Iris pigment epithelial cell (primary cell): ENCODE measurements at regions not wholly inside any gene's neighbourhood (a gene's known extent, or its start where the extent isn't known, plus 50 kb on each side); places are given as distances from the start of the nearest gene placed in this dataset.

ENCODE experiments used
- DNase-seq: peaks from one replicate; pipeline ENCODE4 v3.0.0-alpha.2; 2011; ENCODE audit warnings: low read depth

GRCh38 chr22:48954781-48955311 lies 872.8 kb downstream of the BRD1 start:
- DNase-seq = no peak

DNA sequence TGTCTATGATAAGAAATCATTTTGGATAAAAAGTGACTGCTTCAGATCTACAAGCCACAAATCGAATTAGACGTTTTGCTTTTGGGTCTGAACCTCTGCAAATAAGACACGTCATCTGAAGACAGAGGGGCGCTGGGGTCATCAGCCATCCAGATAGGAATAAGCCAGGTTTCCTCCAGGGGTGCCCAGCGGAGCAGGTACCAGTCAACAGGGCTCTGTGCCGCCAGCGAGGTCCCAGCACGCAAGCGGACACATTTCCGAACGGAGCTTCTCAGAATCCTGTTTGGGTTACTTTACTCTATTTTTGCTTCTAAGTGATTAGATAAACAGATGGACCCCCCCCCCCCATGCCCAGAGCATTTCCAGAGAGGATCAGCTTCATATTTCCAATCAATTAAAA lies 873.8 kb downstream of the BRD1 start:
- DNase-seq = no peak

- DNase-seq = no peak
Observed at GRCh38 chr22:48953103-48953720, 874.5 kb downstream of the BRD1 start.

GRCh38 chr22:48952256-48953102 lies 875.2 kb downstream of the BRD1 start:
- DNase-seq = no peak

- DNase-seq = no peak
Observed at GRCh38 chr22:48951836-48952235, 875.8 kb downstream of the BRD1 start.

GRCh38 chr22:48950151-48950915 lies 877.3 kb downstream of the BRD1 start:
- no peak for DNase-seq

- DNase-seq = no peak
Observed at GRCh38 chr22:48949375-48950149, 878.1 kb downstream of the BRD1 start.

GRCh38 chr22:48948575-48949170 lies 879.0 kb downstream of the BRD1 start:
- DNase-seq = no peak

- DNase-seq = no peak
Observed at GRCh38 chr22:48947636-48948035, 880.0 kb downstream of the BRD1 start.

DNA sequence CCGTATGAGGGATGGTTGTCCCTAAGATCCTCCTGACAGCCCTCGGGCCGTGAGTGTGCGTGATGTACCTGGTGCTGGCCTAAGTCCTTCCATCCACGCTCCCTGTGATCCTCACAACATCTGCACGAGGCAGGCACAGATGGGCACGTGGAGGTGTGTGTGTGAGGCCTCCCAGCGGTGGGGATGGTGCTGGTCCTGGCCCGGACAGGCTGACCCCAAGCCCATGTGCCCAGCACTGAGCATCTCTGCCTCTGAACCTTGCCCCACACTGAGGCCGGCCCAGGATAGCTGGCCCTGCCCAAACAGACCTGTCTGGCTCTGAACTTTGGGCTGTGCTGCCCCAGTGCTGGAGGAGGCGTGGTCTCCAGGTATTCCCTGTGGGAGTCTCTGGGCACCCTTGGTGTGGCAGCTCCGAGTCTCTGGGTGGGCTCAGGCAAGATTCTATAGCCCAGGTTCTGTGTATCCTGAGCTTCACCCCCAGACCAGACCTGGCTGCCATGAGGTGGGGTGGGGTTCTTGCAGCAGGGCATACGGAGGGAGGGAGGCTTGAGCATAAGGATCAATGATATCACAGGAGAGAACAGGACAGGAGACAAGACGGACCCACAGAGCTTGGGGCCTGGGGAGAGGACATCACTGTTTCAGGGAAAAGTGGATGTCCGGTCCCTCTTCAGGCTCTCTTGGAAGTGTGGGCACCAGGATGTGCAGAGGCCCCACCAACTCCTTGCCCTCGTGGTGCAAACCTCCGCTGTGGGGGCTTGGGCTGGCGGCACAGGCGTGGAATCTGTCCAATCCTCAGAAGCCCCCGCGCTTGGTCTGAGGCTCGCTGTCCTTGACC lies 881.8 kb downstream of the BRD1 start:
- DNase-seq = no peak

GRCh38 chr22:48944751-48945620 lies 882.7 kb downstream of the BRD1 start:
- no peak for DNase-seq

- DNase-seq = no peak
Observed at GRCh38 chr22:48944433-48944750, 883.3 kb downstream of the BRD1 start.

- DNase-seq = no peak
Observed at GRCh38 chr22:48943567-48944432, 883.9 kb downstream of the BRD1 start.

DNA sequence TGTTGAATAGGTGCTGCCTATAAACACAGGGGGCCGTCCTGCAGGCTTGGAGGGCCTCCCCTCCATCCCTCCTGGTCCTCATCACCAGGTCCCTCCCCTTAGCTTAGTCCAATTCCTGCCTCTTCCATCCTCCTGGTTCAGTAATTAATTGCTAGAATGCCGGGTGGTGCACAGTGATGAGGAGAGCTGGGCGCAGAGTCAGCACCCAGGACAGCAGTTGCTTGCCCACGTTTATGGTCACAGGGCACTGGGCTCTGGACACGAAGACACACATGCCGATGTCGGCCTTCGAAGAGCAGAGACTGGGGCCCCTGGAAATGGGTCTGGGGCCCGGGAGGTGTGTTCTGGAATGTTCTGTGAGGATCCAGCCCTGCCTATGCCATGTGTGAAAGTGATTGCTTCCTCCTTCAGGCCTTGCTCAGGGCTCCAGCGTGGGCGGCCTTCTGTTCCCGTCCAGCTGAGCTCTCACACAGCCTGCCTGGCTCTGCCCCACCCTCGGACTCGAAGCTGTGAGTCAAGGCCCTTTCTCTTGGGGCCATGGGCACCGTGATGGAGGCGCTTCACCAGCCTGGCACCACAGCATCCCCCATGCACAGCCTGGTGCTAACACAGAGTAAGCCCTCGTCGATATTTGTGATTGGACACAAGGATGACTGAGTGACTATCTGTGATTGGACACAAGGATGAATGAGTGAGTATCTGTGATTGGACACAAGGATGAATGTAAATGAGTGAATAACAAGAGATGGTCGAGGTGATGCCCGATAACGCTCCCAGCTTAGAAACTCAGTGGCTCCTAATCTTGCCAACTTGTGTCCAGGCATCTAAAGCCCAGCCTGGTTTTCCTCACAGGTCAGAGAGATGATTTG lies 884.7 kb downstream of the BRD1 start:
- no peak for DNase-seq

- no peak for DNase-seq
Observed at GRCh38 chr22:48941903-48942575, 885.6 kb downstream of the BRD1 start.

DNA sequence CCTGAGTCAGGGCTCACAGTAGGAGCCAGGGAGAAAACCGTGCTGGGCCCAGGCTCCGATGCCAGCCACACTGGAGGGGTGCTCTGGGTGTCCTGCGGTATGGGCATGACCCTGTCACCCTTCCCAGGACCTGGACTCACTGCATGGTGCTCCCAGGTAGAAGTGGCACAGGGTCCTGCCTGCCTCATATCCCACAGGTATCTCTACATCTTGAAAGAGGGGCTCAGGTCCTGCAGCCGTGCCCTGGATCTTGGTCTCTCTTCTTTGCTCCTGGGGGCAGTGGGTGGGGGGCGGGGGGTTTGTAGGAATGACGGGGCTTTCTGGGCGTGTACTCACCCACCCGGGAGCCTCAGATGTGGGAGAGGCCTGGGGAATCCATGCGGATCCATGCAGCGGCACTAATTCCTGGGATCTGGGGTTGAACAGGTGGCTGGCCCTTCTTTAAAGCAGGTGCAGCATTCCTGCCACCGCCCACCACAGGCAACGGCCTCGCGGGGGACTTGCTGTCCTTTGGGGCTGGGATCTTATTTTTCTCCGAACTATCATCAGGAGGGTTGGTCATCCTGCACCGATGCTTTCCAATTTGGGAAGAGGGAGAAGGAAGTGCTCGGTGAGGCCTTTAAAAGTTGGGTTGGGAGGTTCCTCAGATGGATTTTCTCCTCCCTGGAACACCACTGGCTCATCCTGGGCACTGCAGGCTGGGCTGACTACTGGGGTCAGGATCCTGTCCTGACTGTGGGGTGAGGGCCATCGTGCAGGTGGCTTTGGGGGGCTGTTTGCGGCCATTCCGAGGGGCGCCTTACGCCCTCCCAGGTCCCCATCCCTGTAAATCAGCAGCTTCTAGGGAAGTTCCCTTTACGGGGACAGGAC lies 886.4 kb downstream of the BRD1 start:
- no peak for DNase-seq
